ENCODE measurements at regions not wholly inside any gene's neighbourhood (a gene's known extent, or its start where the extent isn't known, plus 50 kb on each side); places are given as distances from the start of the nearest gene placed in this dataset.

DNA sequence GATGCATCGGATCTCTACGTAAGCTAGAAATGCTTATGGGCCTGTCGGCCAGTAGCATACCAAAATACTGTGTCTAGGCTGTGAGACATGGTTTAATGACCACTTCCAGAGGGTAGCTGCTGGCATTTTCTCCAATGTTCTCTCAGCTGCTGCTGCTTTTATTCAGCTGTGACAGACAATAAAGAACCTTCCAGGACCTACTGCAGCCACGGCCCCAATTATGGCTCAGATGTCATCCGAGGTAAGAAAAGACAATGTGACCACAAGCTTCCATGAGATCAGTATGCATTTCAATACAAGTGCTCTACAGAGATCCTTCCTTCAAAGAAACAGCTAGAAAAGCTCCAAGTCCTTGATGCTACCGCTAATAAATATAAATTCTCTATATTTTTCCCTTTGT, 256.2 kb downstream of the SDHAF3 start:
- TF ChIP-seq, protein P1, sequence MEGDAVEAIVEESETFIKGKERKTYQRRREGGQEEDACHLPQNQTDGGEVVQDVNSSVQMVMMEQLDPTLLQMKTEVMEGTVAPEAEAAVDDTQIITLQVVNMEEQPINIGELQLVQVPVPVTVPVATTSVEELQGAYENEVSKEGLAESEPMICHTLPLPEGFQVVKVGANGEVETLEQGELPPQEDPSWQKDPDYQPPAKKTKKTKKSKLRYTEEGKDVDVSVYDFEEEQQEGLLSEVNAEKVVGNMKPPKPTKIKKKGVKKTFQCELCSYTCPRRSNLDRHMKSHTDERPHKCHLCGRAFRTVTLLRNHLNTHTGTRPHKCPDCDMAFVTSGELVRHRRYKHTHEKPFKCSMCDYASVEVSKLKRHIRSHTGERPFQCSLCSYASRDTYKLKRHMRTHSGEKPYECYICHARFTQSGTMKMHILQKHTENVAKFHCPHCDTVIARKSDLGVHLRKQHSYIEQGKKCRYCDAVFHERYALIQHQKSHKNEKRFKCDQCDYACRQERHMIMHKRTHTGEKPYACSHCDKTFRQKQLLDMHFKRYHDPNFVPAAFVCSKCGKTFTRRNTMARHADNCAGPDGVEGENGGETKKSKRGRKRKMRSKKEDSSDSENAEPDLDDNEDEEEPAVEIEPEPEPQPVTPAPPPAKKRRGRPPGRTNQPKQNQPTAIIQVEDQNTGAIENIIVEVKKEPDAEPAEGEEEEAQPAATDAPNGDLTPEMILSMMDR (IDR thresholded peaks at IDR 0.05), result no peak
- TF ChIP-seq POLR2A (IDR thresholded peaks at IDR 0.05), result no peak
